VCaP (cell line): ENCODE measurements at regions not wholly inside any gene's neighbourhood (a gene's known extent, or its start where the extent isn't known, plus 50 kb on each side); places are given as distances from the start of the nearest gene placed in this dataset.
"Not testable (repeated sequence)": the region's sequence is repeated elsewhere in the genome, so short reads cannot be mapped to it uniquely, and the experiment has no call there.

Source experiments
- H3K27ac ChIP-seq: fragments of 450-650 bp; 2 replicates; pipeline ENCODE4 v1.5.1; 2017
- TF ChIP-seq, protein P1 (sequence below): fragments of 450-650 bp; conservative IDR thresholded peaks from 2 replicates; pipeline ENCODE4 v1.5.1; 2017; ENCODE audit warnings: mild to moderate bottlenecking, moderate library complexity

DNA sequence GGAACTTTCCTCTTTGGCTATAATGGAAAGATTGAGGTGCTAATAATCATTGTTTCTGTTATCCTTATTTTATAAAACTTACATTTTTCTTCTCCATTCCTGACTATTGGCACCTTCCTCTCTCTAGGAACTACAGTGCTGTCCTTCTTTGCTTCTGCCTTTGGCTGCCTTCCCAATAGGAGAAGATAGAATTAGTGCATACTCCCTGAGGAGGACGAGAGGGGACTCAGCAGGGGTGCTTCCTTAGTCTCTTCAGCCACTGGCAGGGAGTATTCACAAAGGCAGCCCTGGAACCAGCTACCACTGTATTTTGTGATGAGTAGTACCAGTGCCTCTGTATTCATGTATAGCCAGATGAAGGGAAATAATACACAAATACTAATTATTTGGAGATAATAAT is 208.5 kb downstream of the FOXG1 start:
- TF ChIP-seq, protein P1, sequence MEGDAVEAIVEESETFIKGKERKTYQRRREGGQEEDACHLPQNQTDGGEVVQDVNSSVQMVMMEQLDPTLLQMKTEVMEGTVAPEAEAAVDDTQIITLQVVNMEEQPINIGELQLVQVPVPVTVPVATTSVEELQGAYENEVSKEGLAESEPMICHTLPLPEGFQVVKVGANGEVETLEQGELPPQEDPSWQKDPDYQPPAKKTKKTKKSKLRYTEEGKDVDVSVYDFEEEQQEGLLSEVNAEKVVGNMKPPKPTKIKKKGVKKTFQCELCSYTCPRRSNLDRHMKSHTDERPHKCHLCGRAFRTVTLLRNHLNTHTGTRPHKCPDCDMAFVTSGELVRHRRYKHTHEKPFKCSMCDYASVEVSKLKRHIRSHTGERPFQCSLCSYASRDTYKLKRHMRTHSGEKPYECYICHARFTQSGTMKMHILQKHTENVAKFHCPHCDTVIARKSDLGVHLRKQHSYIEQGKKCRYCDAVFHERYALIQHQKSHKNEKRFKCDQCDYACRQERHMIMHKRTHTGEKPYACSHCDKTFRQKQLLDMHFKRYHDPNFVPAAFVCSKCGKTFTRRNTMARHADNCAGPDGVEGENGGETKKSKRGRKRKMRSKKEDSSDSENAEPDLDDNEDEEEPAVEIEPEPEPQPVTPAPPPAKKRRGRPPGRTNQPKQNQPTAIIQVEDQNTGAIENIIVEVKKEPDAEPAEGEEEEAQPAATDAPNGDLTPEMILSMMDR, result no peak
- H3K27ac ChIP-seq, result no peak overlapping the region

DNA sequence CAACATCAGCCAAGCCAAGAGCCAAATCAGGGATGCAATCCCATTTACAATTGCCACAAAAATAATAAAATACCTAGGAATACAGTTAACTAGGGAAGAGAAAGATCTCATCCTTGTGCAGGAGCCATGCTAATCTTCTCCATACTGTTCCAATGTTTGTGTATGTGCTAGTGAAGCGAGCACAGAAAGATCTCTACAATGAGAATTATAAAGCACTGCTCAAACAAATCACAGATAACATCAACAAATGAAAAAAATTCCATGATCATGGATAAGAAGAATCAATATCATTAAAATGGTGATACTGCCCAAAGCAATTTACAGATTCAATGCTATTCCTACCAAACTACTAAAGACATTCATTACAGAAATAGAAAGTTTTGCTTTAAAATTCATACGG is 215.6 kb downstream of the FOXG1 start:
- H3K27ac ChIP-seq, result peak overlapping the region; percentile 86
- TF ChIP-seq, protein P1, result no peak

DNA sequence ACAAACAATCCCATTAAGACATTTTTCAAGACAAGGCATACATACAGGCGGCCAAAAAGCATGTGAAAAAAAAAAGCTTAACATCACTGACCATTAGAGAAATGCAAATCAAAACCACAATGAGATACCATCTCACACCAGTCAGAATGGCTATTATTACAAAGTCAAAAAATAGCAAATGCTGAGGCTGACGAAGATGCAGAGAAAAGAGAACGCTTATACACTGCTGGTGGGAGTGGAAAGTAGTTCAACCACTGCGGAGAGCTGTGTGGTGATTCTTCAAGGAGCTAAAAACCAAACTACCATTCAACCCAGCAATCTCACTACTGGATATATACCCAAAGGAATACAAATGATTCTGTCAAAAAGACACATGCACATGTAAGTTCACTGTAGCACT is 216.7 kb downstream of the FOXG1 start:
- peak overlapping the region; percentile 86; the same call in 1 of the 2 replicates for H3K27ac ChIP-seq
- TF ChIP-seq, protein P1, result no peak

DNA sequence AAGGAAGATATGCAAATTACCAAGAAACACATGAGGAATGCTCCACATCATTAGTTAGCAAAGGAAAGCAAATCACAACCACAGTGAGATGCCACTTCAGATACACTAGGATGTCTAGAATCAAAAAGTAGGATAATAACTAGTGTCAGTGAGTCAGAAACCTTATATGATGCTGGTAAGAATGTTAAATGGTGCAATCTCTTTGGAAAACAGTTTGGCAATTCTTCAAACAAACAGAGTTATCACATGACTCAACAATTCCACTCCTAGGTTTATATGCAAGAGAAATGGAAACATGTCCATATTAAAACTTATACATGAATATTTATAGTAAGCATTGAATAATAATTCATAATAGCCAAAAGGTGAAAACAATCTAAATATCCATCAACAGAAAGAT is 220.9 kb downstream of the FOXG1 start:
- TF ChIP-seq, protein P1, result no peak
- no peak overlapping the region for H3K27ac ChIP-seq

DNA sequence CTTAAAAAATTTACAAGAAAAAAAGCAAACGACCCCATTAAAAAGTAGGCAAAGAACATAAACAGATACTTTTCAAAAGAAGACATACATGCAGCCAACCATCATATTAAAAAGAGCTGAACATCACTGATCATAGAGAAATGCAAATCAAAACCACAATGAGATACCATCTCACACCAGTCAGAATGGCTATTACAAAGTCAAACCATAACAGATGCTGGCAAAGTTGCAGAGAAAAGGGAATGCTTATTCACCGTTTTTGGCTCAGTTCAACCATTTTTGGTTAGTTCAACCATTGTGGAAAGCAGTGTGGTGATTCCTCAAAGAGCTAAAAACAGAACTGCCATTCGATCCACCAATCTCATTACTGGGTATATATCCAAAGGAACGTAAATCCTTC is 230.6 kb downstream of the FOXG1 start:
- H3K27ac ChIP-seq, result not testable (repeated sequence)

DNA sequence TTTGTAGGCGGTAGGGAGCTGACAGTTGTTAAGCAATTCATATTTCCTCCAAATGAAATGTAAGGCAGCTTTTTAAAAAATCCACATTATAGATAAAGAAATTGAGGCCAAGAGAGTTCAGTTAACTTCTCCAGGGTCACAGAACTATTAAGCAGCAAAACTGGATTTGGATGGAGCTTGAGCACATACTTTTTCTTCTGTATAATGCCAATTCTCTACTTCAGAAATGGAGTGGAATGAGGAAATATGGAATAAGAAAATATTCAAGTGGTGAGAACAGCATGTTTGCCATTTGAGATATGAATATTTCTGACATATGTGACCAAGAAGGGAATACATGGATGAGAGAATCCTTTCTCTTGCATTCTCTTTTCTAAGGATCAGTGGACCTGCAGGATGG is 233.1 kb downstream of the FOXG1 start:
- no peak overlapping the region for H3K27ac ChIP-seq
- TF ChIP-seq, protein P1, result no peak

DNA sequence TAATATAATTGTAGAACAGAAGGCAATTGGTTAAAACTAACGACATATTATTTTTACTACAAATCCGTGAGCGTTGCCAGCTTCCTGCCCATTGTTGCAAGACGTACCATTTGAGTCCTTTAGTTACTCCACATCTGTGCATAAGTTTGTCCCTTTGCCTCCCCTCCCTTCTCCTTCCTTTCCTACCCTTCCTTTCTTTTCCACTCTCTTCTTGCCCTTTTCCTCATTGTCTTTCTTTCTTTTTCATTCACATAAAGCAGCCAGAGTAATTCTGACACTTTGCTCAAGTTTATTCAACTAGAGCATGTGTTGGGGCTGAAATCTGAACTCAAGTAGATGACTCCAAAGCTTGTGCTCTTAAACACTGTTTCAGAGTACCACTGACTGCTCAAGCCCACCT is 239.1 kb downstream of the FOXG1 start:
- TF ChIP-seq, protein P1, result no peak
- no peak overlapping the region for H3K27ac ChIP-seq

DNA sequence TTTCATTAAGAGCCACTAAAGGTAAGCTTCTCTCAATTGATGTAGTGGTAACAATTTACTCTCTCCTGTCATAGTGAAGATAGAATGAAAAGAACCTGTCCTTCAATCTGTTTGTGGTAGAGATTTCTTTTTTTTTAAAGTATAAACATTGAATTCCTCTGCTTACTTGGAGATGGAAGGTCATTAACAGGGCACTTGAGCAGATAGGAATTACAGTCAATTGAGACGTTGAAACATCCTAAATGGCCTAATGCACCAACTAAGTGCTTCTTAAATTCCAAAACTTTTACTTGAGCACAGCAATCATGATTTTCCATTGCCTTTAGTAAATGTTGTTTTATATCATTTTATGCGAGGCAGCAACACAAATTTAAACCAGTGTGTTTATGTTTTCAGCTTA is 241.4 kb downstream of the FOXG1 start:
- no peak overlapping the region for H3K27ac ChIP-seq
- TF ChIP-seq, protein P1, result no peak
